HG03432 (cell line): ENCODE measurements at regions not wholly inside any gene's neighbourhood (a gene's known extent, or its start where the extent isn't known, plus 50 kb on each side); places are given as distances from the start of the nearest gene placed in this dataset.

ENCODE experiments used
- ATAC-seq: cut with Tn5 transposase; IDR thresholded peaks from one replicate; pipeline ENCODE4 v1.9.1; 2021; ENCODE audit warnings: mild to moderate bottlenecking, moderate library complexity; ENCODE audit not compliant: unreplicated experiment

DNA sequence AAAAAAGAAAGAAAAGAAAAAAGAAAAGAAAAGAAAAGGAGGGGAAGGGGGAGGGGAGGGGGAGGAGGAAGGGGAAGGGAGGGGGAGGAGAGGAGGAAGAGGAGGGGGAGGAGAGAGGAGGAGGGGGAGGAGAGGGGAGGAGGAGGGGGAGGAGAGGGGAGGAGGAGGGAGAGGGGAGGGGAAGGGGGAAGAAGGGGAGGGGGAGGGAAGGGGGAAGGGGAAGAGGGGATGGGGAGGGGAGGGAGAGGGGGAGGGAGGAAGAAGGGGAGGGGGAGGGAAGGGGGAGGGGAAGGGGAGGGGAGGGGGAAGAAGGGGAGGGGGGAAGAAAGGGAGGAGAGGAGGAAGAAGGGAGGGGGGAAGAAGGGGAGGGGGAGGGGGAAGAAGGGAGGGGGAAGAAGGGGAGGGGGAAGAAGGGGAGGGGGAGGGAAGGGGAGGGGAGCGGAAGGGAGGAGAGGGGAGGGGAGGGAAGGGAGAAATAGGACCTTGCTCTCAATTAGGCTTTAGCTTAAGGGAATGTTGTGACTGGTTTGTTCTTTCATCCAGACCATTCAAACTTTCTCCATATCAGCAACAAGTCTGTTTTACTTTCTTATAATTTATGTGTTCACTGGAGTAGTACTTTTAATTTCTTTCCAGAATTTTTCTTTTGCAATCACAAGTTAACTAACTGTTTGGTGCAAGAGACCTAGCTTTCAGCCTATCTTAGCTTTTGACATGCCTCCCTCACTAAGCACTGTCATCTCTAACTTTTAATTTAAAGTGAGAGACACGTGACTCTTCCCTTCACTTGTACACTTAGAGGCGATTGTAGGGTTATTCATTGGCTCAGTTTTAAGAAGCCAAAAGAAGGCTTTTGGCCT is 76.5 kb upstream of the EGLN3 start:
- ATAC-seq = no peak

GRCh38 chr14:34025325-34026017 is 74.6 kb upstream of the EGLN3 start:
- no peak for ATAC-seq

- ATAC-seq = no peak
These were observed 73.9 kb upstream of the EGLN3 start for GRCh38 chr14:34024768-34025144.

GRCh38 chr14:34023824-34024767 is 73.2 kb upstream of the EGLN3 start:
- ATAC-seq = no peak

GRCh38 chr14:34021096-34021495 is 70.2 kb upstream of the EGLN3 start:
- no peak for ATAC-seq

GRCh38 chr14:34020014-34020413 is 69.1 kb upstream of the EGLN3 start:
- no peak for ATAC-seq

DNA sequence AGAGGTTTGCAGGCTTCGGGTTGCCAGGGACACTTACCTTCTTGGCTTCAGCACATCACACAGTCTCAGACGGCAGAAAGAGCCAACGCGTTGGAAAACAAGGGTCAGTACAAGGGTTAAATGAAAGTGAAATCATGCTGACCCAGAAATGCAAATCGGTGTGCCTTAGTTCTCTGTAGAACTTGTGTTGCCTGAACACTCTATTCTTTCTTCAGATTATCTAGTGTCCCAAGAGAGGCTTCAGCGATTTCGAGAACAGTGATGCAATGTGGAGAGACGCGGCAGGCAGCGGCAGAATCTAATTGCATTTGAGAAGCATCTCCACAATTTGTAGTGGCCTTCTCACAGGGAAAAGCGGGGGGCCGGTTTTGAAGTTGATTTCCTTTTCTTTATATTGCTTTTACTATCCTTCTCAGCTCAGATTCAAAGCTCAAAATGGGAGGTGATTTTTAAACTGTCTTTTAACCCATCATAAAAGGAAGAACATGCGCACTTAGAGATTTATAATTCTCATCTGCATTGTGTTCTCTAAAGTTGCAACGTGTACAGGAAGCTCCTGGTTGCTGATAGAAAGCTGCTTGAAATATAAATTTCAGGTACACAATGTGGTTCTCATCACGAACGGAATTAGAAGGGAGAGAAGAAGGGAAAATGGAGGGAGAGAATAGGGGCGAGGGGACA is 67.8 kb upstream of the EGLN3 start:
- ATAC-seq = peak; percentile 89

DNA sequence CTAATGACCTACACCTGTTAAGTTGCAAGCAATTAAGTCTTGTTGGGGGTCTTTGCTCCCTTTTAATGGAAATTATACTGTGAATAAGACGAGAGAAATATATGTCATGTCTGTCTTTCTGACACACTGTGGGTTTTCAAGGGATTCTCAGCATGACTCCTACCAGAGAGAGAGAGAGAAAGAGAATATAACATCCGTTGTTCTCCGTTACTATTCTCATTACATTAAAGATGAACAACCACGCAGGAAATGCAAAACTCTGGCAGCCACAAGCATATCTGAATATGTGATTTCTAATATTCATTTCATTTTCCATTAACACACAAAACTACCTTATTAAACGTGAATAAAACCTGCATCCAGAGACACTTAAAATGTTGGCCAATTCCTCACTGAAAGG is 67.3 kb upstream of the EGLN3 start:
- peak; percentile 26 for ATAC-seq

- no peak for ATAC-seq
These were observed 64.5 kb upstream of the EGLN3 start for GRCh38 chr14:34015383-34015782.

DNA sequence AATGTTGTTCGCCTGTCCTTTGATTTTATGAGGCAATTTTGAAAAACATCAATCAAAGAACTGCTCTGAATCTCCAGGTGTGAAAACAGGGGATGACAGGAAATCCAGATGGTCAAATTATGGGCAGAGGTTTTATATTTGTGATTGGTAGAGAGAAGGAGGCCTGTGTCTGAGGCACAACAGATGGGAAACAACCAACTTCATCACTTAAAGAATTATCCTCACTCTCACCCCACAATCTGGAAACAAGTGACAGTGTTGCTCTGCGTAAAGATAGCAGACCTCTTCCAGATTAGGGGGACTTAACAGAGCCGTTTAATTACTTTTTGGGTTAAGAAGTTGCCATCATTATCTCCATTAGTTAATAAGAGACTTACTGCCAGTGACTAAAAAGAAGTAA is 64.1 kb upstream of the EGLN3 start:
- no peak for ATAC-seq

DNA sequence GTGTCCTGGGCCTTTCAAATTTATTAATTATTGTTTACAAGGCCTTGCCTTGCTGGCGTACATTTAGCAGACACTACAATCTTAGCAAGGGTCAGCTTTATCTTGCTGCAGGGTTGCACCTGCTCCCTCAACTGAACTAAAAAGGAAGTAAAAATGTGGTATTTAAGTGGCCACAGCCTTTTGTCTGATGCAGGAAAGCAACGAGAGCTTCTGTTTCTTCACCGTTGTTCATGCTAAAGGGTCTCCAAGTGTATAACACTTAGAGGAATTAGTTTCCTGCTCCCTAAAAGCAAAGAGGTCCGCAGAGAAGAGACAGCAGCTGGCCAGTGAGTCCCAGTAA is 62.8 kb upstream of the EGLN3 start:
- peak; percentile 38 for ATAC-seq

DNA sequence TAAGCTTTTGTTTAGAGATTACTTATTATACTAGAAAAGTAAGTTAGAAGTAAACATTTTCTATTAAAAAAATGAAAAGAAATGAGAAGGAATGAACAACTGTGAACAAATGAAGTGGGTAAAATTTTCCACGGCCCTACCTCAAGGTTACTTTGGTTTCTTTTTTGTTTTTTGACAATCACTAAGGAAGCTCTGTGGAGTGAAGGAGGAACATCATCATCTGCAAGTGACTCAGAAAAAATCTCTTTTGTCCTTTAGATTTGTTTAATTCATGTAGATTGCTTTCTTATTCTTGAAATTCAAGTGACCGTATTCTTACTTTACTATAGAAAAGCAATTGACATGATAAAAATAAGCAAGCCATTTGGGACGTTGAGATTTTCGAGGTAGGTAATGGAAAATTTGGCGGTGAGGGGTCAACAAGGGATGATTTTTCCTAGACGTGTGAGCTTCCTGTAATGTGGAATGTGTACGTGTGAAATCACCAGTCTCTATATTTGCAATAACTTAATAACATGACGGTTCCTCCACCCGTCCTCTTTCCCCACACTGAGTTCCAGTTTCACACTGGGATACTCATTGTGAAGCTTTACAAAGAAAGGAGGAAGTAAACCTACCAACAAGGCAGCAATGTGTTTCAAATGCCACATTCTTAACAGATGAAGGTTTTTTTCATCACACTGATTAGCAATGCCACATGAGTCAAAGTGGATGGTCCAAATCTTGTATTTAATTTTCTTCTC is 62.3 kb upstream of the EGLN3 start:
- peak; percentile 81 for ATAC-seq

GRCh38 chr14:34012369-34012768 is 61.5 kb upstream of the EGLN3 start:
- ATAC-seq = no peak

DNA sequence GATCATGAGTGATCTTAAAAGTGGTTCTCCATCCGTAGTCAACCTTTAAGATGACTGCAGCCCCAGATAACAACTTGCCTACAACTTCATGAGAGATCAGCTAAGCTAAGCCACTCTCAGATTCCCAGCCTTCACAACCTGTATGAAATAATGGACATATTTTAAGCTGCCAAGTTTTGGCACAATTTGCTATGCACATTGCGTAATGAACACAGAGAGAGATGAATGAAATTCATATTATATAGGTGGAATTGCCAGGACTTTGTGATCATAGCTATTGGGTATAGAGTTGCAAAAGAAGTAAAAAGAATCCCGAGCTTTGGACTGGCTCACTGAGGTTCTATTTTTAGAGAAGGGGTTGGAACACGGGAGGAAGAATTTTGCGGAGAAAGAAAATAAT is 59.1 kb upstream of the EGLN3 start:
- ATAC-seq = no peak

GRCh38 chr14:34007902-34008301 is 57.0 kb upstream of the EGLN3 start:
- ATAC-seq = no peak

DNA sequence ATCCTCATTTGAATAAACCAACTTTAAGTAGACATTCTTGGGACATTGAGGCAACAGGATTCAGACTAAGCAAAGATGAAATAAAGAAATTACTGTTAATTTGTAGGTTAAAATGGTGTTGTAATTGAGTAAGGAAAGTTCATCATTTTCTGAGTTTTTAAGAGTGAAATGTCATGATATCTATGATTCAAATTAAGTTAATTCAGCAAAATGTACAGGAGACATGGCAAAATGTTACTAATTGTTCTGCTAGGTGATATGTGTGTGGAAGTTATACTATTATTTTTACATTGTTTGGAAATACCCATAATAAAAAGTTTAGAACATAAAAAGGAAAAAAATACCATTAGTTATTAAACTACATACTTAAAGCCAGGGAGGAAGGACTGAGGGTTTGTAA is 55.0 kb upstream of the EGLN3 start:
- no peak for ATAC-seq

DNA sequence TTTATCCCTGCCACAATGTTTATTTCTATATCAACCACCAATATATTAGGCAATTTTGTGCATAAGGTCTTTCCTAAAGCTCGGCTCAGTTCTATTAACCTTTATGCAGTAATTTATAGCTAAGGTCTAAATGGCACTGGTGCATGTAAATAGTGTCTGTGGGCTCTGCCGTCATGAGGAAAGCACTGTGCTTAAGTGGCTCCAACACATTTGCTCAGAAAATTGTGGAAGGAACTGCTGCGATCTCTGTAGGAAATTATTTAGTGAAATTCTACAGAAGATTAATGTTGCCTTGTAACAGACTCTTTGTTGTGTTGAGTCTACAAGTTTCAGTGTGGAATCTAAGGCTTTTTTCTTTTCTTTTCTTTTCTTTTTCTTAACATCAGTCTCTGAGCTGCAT is 54.0 kb upstream of the EGLN3 start:
- ATAC-seq = no peak

DNA sequence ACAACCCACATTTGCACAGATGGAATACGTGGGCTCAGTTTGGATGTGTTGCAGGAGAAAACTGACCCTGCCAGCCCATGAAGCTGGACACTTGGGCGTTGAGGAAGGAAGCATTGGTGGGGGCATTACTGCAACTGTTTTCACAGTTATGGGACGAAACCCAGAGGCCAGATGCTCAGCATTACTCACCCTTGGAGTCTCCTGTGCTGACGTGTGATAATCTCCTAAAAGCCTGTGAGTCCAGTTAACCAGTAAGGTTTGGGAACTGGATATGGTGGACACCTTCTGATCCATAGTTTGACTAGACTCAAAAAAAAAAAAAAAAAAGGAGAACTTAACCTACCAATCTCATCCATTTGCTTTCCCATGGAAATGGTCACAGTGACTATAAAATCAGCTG is 52.8 kb upstream of the EGLN3 start:
- ATAC-seq = no peak

- no peak for ATAC-seq
These were observed 52.3 kb upstream of the EGLN3 start for GRCh38 chr14:34003082-34003668.
